GM19467 (cell line): ENCODE measurements at regions not wholly inside any gene's neighbourhood (a gene's known extent, or its start where the extent isn't known, plus 50 kb on each side); places are given as distances from the start of the nearest gene placed in this dataset.
"Not testable (repeated sequence)": the region's sequence is repeated elsewhere in the genome, so short reads cannot be mapped to it uniquely, and the experiment has no call there.

Experiments
- ATAC-seq: cut with Tn5 transposase; IDR thresholded peaks from one replicate; pipeline ENCODE4 v1.9.1; 2021; ENCODE audit warnings: mild to moderate bottlenecking, moderate library complexity; ENCODE audit not compliant: unreplicated experiment

DNA sequence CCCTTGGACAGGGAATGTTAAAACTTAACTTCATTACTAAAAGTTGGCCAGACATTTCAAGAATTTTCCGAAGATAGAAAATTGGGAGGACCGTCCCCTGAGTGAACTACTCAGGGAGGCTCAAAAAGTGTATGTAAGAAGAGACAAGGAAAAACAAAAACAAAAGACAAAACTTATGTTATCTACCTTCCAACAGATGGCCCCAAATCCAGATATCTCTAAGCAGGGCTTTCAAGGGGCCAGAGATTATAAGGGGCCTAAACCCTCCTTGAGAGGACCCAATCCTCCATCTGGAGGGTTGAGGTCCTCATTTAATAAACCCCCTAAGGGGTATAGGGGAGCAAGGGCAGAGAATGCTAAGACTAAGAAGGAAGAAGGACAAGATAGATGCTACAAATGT lies 203.6 kb downstream of the SH2D4B start:
- no peak for ATAC-seq

DNA sequence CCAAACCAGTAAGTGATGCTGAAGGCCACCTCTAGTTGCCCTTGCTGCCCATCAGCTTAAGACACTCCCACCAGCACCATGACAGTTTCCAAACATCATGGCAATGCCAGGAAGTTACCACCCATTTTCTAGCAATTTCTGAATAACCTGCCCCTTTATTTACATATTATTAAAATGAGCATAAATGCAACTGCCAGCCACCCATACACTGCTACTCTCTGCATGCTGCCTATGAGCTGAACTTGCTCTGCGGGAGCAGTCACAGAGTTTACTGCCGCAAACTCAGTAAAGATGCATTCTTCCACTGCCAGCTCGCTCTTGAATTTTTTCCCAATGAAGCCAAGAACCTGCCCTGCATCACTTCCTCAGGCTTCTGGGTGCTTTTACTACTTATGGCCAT lies 212.6 kb downstream of the SH2D4B start:
- ATAC-seq: no peak

DNA sequence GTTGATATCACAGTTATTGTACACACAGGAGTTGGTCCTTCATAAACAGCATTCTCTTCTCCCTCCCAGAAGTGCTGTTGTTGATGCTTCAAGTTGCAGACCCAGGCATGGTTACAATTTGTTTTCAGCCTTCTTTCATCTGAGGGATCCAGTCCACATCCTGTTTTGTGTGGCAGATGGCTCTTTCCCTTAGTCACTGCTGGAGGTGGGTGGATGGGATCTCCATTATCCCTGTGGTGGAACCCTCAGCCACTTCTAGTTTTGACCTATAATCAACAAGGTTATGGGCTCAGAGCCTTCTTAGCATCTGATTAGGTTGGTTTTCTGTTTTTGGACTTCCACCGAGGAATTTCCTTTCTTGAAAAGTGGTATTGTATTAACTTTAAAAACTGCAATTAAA lies 214.2 kb downstream of the SH2D4B start:
- no peak for ATAC-seq

DNA sequence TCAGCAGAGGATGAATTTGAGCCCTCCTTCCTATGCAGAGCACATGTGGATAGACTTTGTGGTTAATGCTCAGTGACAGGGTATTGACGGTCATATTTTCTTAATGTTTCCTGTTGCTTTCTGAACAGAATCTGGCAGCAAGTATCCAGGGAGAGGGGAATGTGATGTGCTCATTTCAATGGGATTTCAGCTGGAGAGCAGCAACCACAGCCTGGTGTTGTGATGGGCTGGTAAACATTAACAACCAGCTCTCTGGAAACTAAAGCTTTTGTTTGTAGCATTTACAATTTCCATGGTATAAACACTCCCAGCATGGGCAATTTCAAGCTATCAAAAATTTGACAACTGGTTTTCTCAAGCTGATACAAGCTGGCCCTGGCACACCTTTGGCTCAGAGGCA lies 215.9 kb downstream of the SH2D4B start:
- ATAC-seq: no peak

DNA sequence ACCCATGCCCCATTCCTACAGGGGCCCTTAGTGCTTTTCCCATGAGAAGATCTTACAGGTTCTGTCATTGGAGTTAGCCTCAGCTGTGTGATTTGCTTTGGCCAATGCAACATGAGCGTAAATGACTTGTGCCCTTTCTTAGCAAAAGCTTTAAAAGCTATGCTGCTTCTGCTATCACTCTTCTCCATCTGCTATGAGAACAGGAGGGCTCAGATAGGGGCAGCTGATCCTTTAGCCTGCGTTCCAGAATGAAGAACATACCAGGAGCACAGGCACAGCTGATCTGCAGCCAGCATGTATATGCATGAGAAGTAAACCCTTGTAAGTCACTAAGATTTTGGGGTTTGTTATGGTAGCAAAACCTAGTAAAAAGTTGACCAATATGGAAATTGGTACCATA lies 218.2 kb downstream of the SH2D4B start:
- no peak for ATAC-seq

DNA sequence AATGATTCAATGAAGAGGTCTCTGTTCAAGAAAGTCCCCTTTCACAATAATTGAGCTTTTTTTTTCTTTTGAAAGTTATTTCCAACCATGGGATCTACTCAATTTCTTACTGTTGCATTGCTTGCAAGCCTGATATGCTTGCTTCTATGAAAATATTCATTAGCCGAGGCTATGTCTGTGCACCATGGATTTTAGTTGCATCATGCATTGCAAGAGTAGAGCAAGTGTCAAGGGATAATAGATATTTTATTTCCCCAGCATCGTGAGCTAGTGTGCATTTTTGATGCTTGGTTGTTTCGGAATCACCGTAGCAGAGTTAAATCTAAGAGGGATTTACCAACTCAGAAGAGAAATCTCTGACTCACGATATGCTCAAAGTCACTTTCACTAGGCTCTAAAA lies 222.0 kb downstream of the SH2D4B start:
- no peak for ATAC-seq

DNA sequence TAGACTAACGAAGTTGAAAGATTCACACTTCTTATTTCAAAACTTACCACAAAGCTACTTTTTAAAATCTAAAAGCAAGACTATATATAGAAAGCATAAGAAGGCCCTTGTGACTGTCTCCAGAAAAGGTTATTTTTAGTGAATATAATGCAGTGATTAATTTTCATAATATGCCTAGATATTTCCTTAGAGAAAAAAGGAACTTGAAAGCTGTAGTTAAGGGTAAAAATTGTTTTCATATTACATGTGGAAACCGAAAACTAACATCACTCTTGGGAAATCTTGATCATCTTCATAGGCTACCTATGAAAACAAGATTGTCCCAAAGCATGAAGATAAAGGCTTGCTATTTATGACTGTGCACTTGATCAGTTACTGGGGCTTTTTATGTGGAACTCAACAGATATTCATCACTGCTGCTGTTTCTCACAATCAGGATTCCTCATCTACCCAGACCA lies 223.2 kb downstream of the SH2D4B start:
- ATAC-seq: no peak

DNA sequence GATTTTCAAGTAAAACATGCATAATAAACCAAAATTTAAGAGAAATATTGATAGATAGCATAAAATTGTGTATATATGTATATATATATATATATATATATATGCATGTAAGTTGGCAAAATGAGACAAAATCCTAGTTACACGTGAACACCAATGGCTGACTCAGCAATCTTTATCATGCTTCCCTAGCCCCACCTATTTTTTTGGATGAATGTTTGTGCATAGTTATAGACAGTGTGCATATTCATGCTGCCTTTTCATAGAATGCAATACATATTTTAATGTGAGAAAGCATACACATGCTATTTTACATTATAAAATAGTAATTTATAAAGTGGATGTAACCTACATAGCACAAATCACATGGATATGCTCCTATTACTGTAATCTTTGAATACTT lies 230.3 kb downstream of the SH2D4B start:
- ATAC-seq: no peak

DNA sequence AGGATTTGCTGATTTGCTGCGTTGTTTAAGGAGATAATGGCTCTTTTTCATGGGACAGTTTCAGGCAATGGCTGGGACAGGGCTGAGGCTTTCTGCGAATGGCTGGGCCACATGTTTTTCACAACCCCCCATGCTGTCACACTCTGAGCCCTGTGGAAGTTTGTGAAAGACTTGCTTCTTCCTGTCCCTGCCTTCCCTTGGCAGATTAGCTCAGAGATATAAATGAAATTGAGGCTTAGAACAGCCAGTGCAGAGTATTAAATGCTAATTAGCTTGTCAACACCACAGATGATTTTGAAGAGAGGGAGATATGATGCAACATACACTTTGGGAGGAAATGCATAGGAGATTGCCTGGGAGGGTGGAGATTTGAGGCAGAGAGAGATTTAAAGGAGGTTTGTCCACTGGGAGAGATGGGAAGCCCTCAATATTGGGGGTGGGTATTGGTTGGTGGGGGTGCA lies 232.0 kb downstream of the SH2D4B start:
- ATAC-seq: no peak

DNA sequence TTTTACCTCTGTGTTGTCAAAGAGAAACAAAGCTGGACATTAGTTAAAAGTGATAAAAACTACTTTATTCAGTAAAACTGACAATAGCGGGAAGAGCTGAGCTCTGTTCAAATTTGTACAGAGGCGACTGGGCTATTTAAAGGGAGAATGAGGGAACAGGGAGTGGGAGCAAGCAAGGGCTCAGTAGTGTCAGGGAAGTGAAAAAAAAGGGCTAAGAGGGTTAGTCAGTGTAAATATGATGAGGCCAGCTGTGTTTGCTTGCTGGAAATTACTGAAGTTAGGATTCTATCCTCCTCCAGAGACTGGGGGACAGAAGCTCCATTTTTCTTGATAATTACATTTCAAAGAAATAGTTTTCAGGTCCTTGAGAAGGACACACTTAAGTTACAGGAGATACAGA lies 232.5 kb downstream of the SH2D4B start:
- ATAC-seq: no peak

DNA sequence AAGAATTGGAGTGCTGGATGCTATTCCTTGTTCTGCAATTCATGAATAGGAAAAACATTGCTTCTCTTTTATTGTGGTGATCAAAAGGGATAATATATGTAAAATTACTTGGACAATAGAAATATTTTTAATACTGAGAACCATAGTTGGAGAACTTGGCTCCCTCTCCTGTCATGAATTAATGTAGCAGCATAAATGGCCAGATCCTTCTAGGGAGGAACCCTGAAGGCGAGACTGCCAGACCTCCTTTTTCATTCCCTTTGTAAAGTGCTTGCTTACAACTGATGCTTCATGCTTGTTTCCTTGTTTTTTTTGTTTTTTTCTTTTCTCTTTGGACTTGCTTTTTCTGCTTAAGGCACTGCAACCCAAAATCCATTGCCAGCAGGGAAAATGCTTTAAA lies 233.6 kb downstream of the SH2D4B start:
- no peak for ATAC-seq

DNA sequence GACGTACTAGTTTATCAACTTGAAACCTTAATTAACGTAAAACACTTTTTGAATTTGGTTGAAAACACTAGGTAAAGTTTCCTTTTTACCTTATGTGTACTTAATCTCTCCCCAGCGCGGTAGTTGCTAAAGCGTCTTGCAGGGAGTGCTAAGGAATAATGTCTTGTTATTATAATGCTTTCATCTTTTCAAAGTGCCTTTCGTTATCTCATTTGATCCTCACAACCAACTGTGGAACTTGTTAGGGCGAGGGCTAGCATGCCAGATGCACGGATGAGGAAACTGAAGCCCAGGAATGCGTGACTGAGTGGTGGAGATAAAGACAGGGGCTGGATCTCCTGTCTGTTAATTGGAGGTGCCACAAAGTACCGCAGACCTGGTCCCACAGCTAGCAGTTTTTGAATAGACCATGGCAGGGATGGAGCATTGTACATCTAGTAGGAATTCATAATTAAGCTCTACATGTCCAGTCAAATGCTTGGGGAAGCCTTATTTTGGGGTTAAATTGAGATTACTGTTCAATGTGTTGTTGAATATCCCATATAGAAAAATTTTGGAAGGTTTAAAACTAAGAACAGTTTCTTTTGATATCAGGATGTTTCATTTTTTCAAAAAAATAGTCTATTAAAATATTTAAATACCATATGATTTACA lies 234.3 kb downstream of the SH2D4B start:
- ATAC-seq: no peak

DNA sequence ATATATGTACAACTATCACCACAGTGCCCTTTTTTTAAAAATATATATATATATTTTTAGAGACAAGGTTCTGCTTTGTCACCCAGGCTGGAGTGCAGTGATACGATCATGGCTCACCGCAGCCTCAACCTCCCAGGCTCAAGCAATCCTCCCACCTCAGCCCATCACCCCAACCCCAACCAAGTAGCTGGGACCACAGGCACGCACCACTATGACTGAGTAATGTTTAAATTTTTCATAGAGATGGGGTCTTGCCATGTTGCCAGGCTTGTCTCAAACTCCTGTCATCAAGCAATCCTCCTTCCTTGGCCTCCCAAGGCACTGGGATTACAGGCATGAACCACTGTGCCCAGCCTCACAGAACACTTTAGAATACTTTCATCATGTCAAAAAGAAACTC lies 234.9 kb downstream of the SH2D4B start:
- no peak for ATAC-seq

DNA sequence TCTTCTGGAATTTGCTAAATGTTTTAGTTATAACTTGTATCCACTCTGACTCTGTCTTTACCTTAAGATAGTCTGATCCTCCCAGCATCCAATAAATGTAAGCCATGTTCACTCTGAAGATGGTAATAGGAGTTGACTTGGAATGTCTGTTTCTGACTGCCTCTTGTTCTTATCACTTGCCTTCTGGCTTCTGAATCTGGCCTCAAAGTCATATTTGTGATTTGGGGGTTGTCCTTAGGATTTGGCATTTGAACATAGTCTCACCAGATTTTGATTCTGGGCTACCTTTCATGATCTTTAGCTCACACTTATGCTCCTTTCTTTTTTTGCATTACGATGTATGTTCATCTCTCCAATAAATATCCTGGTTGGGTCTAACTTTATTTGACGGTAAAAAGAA lies 247.0 kb downstream of the SH2D4B start:
- no peak for ATAC-seq

DNA sequence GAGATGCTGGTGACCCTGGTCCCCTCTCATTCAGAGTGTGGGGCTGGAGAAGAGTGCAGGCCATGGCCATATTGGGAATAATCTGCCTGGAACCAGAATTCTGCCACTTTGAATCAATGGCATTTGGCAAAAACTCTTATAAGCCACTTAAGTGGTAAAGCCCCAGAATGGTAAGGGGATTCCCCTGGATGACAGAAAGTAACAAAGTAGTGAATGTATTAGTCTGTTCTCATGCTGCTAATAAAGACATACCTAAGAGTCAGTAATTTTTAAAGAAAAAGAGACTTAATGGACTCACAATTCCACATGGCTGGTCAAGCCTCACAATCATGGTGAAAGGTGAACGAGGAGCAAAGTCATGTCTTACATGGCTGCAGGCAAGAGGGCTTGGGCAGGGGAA lies 248.6 kb downstream of the SH2D4B start:
- no peak for ATAC-seq

DNA sequence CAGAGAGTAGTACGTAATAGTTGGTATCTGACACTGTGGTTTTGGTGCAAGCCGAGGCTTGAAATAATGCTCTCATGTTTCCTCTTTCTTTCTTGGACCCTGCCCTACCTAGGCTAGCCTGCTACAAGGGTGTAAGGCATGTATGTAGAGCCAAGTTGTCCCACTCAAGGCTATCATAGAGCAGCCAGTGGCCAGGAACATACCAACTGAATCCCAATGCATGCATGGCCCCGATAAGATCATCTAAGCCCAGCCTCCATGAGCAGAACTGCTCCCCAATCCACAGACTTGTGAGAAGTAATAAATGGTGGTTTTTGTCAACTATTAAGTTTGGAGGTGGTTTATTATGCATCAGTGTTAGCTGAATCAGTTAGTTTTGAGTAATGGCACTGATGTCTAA lies 250.2 kb downstream of the SH2D4B start:
- ATAC-seq: no peak

DNA sequence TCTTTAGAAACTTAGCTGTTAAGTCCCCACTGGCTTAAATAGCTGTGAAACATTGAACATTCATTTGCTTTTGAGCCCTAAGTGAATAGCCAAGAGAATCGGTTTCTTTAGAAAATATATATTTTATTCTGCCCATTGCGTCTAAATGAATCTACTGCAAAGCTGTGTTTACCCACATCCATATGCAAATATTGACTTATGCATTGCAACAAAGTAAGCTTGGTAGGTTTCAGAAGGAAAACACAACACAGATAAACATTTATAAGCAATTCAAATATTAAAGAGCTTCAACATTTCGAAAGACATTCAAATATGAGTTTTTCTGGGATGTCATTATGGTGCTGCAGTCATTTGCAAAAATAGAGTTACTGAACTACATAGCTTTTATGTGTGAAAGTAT lies 257.3 kb downstream of the SH2D4B start:
- ATAC-seq: no peak

DNA sequence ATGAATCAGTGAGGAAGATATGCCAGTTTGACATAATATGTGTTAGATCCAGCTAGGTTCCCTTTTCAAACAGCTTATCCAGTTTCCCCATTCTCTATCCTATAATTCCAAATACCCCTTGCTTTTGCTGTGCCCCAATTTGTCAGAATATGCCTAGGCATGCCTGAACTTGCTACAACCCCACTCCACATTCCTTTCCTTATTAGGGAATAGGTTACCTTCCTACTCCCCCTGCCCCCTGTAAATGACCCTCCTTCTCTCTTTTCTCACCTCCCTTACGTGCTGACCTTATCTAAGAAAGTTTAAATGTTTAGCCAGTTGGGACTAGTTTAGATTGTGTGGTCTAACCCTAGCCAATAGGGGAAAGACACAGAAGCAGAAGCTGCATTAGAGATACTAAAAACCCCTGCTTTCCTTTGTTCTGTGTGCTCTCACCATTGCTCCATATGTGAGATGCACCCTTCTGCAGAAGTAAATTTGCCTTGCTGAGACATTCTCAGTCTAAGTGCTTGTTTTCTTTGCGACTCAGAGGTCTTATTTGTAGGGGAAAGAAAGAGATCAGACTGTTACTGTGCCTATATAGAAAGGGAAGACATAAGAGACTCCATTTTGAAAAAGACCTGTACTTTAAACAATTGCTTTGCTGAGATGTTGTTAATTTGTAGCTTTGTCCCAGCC lies 267.8 kb downstream of the SH2D4B start:
- no peak for ATAC-seq

DNA sequence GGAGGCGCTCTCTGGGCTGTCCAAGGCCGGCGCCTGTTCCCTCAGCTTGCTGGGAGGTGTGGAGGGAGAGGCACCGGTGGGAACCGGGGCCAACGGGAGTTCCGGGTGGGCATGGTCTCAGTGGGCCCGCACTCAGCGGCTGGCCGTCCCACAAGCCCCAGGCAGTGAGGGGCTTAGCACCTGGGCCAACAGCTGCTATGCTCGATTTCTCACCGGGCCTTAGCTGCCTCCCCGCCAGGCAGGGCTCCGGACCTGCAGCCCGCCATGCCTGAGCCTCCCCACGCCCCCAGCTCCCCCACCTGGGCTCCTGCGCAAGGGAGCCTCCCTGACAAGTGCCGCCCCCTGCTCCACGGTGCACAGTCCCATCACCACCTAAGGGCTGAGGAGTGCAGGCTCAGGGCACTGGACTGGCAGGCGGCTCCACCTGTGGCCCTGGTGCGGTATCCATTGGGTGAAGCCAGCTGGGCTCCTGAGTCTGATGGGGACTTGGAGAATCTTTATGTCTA lies 276.5 kb downstream of the SH2D4B start:
- ATAC-seq: no peak

DNA sequence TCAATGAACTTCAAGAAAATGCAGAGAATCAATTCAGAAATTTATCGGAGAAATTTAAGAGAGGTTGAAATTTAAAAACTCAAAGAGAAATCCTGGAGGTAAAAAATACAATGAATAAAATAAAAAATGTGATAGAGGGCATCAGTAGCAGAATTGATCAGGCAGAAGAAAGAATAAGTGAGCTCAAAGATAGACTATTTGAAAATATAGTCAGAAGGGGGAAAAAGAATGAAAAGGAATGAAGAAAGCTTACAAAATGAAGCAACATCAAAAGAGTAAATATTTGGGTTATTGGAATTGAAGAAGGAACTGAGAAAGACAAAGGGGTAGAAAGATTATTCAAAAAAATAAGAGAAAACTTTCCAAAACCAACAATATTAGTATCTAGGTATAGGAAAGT lies 291.4 kb downstream of the SH2D4B start:
- ATAC-seq: no peak

DNA sequence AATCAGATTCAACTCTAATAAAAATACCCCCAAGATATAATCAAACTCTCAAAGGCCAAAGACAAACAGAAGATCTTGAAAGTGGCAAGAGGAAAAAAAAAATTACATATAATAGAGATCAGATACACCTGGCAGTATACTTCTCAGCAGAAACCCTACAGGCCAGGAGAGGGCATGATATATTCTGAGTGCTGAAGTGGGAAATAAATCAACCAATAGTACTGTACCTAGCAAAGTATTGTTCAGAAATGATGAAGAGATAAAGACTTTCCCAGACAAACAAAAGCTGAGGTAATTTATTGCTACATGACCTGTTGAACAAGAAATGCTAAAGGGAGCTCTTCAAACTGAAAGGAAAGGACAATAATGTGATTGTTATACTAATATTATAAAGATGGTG lies 291.9 kb downstream of the SH2D4B start:
- no peak for ATAC-seq

DNA sequence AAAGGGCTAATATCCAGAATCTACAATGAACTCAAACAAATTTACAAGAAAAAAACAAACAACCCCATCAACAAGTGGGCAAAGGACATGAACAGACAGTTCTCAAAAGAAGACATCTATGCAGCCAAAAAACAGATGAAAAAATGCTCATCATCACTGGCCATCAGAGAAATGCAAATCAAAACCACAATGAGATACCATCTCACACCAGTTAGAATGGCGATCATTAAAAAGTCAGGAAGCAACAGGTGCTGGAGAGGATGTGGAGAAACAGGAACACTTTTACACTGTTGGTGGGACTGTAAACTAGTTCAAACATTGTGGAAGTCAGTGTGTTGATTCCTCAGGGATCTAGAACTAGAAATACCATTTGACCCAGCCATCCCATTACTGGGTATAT lies 295.0 kb downstream of the SH2D4B start:
- not testable (repeated sequence) for ATAC-seq
